OCI-LY7 (cell line): ENCODE measurements at regions not wholly inside any gene's neighbourhood (a gene's known extent, or its start where the extent isn't known, plus 50 kb on each side); places are given as distances from the start of the nearest gene placed in this dataset.

ENCODE experiments used
- CTCF ChIP-seq: fragments of 200-600 bp; sonication (generic); conservative IDR thresholded peaks from 2 replicates; pipeline ENCODE4 v1.5.1; 2014; ENCODE audit warnings: mild to moderate bottlenecking, antibody characterized with exemption, low read length, moderate library complexity, mixed read lengths
- EZH2phosphoT487 ChIP-seq: fragments of 200-600 bp; sonication (generic); IDR thresholded peaks from 2 replicates; pipeline ENCODE4 v1.6.1; 2018; ENCODE audit warnings: low read depth, borderline replicate concordance, mild to moderate bottlenecking, mixed run types, antibody characterized with exemption, low read length, moderate library complexity, mixed read lengths

GRCh38 chr2:239677453-239678185, 276.8 kb upstream of the HDAC4 start:
- TF ChIP-seq CTCF, result no peak
- no peak for TF ChIP-seq EZH2phosphoT487
